COLO829 (cell line): ENCODE measurements at regions not wholly inside any gene's neighbourhood (a gene's known extent, or its start where the extent isn't known, plus 50 kb on each side); places are given as distances from the start of the nearest gene placed in this dataset.

Source experiments
- DNase-seq: peaks from one replicate; pipeline ENCODE4 v3.0.0; 2012; ENCODE audit warnings: low spot score

GRCh38 chr21:15373941-15374340, 309.1 kb upstream of the NRIP1 start:
- DNase-seq, result no peak

GRCh38 chr21:15379776-15380175, 315.0 kb upstream of the NRIP1 start:
- DNase-seq, result peak; percentile 74

- DNase-seq, result no peak
Measured at GRCh38 chr21:15383588-15383987, 318.8 kb upstream of the NRIP1 start.

GRCh38 chr21:15390049-15390448, 325.2 kb upstream of the NRIP1 start:
- no peak for DNase-seq

DNA sequence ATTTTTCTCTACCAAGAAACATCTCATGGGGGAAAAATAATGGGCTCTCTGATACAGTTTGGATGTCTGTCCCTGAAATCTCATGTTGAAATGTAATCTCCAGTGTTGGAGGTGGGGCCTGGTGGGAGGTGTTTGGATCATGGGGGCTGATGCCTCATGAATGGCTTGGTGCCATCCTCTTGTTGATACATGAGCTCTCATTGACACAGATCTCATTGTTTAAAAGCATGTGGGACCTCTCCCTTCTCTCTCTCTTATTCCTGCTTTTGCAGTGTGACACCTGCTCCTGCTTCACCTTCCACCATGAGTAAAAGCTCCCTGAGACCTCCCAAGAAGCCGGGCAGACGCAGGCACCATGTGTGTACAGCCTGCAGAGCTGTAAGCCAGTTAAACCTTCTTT, 332.5 kb upstream of the NRIP1 start:
- no peak for DNase-seq

GRCh38 chr21:15400905-15401304, 328.9 kb upstream of the USP25 start:
- DNase-seq, result no peak

GRCh38 chr21:15401331-15401730, 328.5 kb upstream of the USP25 start:
- DNase-seq, result no peak

DNA sequence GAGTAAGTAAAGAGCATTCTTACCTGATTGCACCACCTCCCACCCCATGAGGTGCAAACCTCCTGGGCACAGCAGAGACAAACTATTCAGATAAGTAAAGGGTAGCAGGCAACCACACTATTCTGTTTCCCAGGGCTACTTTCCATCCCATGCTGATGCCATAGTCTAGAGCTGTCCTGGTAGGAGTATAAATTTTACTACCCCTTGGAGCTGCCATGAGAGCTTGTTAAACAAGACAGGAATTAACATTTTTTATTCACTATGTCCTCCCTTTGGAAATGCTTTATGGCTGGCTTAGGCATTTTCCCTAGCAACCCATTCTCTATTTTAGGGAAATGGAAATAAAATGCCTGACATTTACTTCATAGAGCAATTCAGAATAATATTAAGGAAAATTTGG, 324.6 kb upstream of the USP25 start:
- no peak for DNase-seq

DNA sequence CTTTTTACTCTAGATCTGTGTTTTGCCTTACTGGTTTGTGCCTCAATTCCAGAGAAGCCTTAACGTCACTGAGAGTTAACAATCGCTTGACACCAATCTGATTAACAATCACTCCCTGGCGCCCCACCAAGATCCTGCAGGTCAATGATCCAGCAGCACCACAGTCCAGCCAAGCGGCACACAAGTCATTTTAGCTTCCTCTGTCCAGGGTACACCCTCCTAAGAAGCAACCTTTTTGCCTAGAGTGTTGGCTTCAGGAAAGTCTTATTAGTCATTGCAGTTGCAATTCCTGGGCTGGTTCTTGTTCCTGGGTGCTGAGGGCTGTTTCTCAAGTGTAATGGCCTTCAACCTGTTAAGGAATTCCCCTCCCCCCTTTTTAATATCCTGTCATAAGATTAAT, 323.0 kb upstream of the USP25 start:
- no peak for DNase-seq

GRCh38 chr21:15407585-15407984, 322.2 kb upstream of the USP25 start:
- no peak for DNase-seq

GRCh38 chr21:15408089-15408488, 321.7 kb upstream of the USP25 start:
- DNase-seq, result no peak

- no peak for DNase-seq
Measured at GRCh38 chr21:15409031-15409430, 320.8 kb upstream of the USP25 start.

DNA sequence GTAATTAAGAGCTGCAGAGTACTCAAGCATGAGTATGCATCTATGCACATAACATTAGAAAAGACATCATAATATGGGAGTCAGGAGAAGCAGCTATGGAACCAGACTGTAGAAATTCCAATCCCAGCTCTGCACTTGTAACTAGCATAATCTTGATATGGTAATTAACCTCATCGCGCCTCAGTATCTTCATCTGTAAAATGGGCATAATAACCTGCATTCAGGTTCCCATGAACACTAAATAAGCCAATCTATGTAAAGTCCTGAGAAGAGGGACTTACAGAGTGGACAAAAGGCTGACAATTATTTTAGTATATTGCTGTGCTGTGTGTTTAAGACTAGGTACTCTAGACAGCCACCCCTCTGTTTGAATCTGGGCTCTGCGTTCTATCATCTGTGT, 318.9 kb upstream of the USP25 start:
- no peak for DNase-seq

GRCh38 chr21:15414057-15414456, 315.7 kb upstream of the USP25 start:
- no peak for DNase-seq

GRCh38 chr21:15415541-15416261, 314.1 kb upstream of the USP25 start:
- no peak for DNase-seq

- DNase-seq, result peak; percentile 53
Measured at GRCh38 chr21:15421441-15421881, 308.3 kb upstream of the USP25 start.

DNA sequence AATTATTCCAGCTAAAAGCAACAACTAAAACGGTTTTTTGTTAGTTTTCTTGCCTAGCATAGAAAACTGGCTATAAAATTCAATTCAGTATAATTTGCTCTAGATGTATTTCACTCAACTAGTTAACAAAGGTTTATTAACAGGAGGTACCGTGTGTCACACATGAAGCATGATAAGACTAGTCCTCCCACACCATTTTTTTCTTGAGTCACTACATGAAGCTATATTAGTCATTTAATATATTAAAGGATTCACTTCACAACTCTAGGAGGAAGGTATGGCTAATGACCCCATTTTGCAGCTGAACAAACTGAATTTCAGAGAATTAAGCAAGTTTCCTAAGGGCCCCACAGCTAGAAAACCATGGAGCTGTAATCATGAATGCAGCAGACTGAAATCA, 307.8 kb upstream of the USP25 start:
- peak; percentile 23 for DNase-seq

- DNase-seq, result peak; percentile 36
Measured at GRCh38 chr21:15422783-15423182, 307.0 kb upstream of the USP25 start.

GRCh38 chr21:15423676-15424445, 305.9 kb upstream of the USP25 start:
- no peak for DNase-seq

GRCh38 chr21:15425049-15425448, 304.7 kb upstream of the USP25 start:
- DNase-seq, result no peak

DNA sequence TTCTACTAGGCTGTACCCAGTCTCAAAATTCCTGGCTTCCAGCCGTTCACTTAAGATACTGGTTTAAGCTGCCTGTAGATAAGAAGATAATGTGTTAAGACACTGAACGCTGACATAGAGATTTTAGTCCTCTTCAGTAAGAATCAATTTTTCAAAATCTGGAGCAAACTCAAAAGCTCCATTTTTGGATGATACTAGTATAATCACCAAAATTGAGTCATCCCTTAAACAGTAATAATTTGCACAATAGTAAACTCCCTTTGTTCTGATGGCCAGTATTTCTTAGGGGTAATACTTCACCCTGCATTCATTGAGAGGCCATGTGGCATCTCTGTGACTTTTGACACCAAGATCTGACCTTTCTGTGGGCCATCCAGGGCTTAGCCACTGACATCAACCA, 299.8 kb upstream of the USP25 start:
- DNase-seq, result no peak

DNA sequence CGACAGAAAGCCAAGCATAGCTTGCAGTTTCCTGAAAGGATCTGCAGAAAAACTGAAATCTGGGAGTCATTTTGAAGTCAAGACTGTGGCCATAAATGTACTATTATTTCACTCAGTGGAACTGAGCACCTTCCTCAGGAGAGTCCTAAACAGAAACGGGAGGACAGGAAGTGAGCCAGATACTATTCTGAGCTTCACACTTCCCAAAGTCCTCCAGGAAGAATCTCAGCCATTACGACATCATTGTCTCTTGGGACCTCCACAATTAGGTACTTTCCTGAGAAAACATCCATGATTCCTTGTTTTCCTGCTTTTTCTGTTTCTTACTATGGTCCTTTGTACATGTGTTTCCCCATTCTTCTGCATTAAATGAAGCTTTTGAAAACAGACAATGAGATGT, 299.2 kb upstream of the USP25 start:
- no peak for DNase-seq

GRCh38 chr21:15431053-15431452, 298.7 kb upstream of the USP25 start:
- no peak for DNase-seq

DNA sequence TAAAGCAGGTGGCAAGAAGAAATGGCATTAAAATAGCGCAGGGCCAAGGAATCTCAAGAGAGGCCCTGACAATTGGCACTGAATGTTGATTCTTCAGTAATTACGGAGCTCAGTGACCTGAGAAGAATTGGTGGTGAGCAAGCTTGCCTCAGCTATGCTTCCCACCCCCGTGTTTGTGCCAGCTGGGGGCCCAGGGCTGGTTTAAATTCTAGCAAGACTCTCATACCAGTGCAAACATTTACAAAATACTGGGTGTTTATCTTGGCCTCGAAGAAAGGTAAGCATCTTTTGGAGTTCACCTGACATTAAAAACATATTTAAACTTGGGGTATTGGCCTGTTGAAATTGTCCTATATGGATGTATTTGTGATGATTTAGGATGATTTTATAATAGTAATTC, 296.7 kb upstream of the USP25 start:
- DNase-seq, result no peak
